SKM-1 (cell line): ENCODE measurements at regions not wholly inside any gene's neighbourhood (a gene's known extent, or its start where the extent isn't known, plus 50 kb on each side); places are given as distances from the start of the nearest gene placed in this dataset.

ENCODE experiments used
- DNase-seq: peaks from one replicate; lab custom pipeline; 2025; ENCODE audit not compliant: unreplicated experiment; lab: John Stamatoyannopoulos, UW

GRCh38 chr9:135008416-135008815 lies 79.1 kb upstream of the OLFM1 start:
- DNase-seq = no peak

DNA sequence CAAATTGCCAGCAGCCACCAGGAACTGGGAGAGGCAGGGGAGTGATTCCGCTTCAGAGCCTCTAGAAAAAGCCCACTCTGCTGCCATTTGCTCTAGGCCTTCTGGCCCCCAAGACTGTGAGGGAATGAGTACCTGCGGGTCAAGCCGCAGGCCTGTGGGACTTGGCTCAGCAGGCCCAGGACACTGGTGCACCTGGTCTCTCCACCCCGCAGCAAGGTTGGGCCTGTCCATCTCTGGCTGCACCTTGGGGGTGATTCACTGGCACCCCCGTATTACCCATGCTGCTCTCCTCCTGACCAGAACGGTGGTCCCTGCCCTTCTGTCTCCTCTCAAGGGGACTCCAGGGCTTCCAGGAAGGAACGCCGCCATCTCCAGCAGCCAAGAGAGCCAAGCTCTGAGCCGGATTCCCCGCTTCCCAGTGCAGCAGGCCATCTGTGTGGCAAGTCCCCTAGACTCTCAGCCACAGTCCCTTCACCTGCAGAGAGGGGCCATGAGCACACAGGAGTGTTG lies 78.4 kb upstream of the OLFM1 start:
- DNase-seq = no peak

- no peak for DNase-seq
Observed at GRCh38 chr9:135009794-135010585, 77.5 kb upstream of the OLFM1 start.

GRCh38 chr9:135010586-135010860 lies 76.9 kb upstream of the OLFM1 start:
- DNase-seq = no peak

DNA sequence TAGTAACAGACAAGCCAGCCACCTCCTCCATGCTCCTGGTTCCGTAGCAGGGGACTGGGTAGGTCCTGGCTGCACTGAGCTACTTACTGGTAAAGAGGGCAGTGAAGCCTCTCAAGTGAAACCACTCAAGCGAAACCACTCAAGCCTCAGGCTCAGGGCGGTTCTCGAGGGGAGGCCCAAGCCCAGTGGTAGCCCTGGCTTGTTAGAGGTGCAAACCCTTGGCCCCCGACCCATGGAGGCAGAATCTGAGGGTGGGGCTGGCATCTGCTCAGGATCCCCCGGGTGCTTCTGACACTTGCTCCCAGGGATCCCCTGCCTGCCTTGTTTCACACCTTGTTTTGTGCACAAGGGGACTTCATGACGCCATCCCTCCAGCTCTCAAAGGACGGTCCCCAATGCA lies 76.5 kb upstream of the OLFM1 start:
- DNase-seq = no peak

- no peak for DNase-seq
Observed at GRCh38 chr9:135012166-135012565, 75.3 kb upstream of the OLFM1 start.

- no peak for DNase-seq
Observed at GRCh38 chr9:135014311-135015010, 73.0 kb upstream of the OLFM1 start.

DNA sequence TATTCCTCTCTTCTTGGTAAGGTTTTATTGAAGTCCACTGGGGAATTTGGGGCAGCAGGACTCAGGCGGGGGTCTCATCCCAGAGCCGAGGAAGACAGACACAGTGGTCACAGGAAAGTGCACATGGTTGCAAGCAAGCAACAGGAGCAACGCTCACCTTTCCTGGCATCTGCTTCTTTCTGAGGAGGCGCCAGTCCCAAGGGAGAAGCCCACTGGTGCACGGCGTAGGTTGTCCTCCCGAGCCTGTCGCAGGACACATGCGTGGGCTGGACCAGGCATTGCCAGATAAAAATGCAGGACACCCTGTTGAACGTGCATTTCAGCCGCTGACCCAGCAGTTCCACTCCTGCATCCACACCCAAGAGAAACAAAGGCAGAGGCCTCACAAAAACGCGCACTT lies 72.4 kb upstream of the OLFM1 start:
- DNase-seq = no peak

DNA sequence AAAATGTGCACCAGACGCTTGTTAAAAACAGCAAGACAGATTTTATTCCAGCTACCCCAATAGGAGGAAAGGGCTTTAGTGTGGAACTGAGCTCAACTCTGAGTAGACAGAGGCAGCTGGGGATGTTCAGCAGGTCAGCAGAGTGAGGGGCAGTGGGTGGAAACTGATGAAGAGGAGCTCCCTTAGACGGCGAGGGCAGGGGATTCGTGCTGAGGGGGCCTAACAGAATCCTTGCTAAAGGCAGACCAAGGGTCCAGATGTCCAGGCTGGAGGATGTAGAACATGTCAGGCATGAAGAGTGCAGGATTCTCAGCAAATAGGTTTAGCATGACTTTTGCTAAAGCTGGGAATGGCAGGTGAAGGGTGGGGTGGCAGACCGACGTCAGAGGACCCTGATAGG lies 71.9 kb upstream of the OLFM1 start:
- no peak for DNase-seq

DNA sequence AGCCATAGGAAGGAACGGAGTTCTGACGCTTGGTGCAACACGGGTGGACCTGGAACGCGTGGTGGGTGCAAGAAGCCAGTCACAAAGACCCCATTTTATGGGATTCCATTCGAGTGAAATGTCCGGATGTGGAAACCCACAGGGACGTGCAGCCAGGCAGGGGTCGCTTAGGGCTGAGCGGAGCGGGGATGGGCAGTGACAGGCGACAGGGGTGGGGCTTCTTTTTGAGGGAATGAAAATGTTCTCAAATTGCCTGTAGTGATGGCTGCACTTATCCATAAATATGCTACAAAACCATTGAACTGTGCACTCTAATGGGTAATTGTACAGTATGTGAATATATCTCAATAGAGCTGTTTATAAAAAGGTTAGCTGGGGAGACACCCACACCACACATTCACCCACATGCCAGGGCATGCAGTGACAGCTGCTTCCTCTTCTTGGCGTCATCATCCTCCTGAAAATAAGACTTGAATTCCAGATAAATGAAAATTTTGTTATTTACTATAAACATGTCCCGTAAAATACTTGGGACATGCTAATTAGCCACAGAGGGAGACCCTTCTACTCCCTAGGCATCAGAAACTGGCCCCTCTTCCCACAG lies 71.3 kb upstream of the OLFM1 start:
- no peak for DNase-seq

DNA sequence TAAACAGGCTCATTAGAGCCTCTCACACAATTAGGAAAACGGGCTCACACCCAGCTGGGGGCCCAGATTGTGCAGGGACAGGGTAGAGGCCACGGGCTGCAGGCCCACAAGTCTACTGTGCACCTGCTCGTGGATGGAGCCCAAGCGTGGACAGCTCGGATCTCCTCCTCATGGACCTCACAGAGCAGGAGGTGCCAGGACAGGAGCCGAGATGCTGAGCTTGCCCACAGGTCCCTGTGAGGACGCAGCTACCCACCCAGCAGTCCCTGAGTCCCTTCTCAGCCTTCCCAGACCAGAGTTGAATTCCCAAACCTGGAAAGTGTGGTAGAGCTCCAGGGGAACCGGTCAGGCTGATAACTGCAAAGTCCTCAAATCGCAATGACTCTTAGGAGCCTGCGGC lies 70.6 kb upstream of the OLFM1 start:
- no peak for DNase-seq

GRCh38 chr9:135017899-135018298 lies 69.6 kb upstream of the OLFM1 start:
- no peak for DNase-seq

GRCh38 chr9:135018306-135018915 lies 69.1 kb upstream of the OLFM1 start:
- no peak for DNase-seq

- no peak for DNase-seq
Observed at GRCh38 chr9:135019224-135019623, 68.2 kb upstream of the OLFM1 start.

GRCh38 chr9:135020481-135021392 lies 66.7 kb upstream of the OLFM1 start:
- no peak for DNase-seq

- no peak for DNase-seq
Observed at GRCh38 chr9:135021393-135021789, 66.1 kb upstream of the OLFM1 start.

- no peak for DNase-seq
Observed at GRCh38 chr9:135022191-135022870, 65.1 kb upstream of the OLFM1 start.

DNA sequence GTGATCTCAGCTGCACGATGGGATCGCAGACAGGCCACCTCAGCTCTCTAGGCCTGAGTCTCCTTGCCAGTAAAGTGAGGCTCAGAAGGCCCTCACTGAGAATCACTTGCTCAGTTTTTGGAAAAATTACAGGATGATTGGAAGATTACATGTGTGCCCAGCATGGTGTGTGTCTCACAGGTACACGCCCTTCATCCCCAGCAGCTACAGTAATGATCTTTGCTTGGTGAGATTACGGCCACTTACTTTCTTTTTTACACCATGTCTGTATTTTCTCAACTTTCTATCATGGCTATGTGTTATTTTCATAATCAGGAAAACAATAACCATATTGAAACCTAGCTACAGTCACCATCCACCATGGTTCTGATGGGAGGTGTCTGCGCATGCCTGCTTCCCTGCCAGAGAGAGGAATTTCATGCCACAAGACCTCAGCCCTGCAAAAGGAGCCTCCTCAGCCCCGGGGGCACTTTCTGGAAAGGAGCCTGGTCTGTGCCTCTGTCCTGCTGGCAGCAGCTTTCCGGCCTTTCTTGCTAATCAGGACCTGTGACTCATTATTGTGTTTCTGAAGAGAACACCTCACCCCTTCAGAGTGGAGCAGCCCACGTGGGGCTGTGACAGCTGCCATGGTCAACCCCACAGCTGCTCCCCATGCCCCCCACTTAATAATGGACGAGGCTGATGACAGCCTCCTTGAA lies 64.2 kb upstream of the OLFM1 start:
- DNase-seq = no peak

GRCh38 chr9:135023786-135024405 lies 63.6 kb upstream of the OLFM1 start:
- no peak for DNase-seq
